NCI-H1105 (cell line): ENCODE measurements at regions not wholly inside any gene's neighbourhood (a gene's known extent, or its start where the extent isn't known, plus 50 kb on each side); places are given as distances from the start of the nearest gene placed in this dataset.

Experiments used
- DNase-seq: peaks from one replicate; lab custom pipeline; 2025; lab: John Stamatoyannopoulos, UW

- no peak for DNase-seq
These were observed 253.4 kb downstream of the GXYLT1 start for GRCh38 chr12:41891226-41891625.

- DNase-seq, result no peak
These were observed 256.4 kb downstream of the GXYLT1 start for GRCh38 chr12:41888285-41888684.

GRCh38 chr12:41881891-41882805, 262.5 kb downstream of the GXYLT1 start:
- no peak for DNase-seq

- no peak for DNase-seq
These were observed 275.2 kb downstream of the GXYLT1 start for GRCh38 chr12:41869432-41869831.

- DNase-seq, result no peak
These were observed 277.7 kb downstream of the GXYLT1 start for GRCh38 chr12:41866878-41867430.

GRCh38 chr12:41856228-41856627, 288.4 kb downstream of the GXYLT1 start:
- DNase-seq, result no peak

GRCh38 chr12:41850046-41850445, 294.6 kb downstream of the GXYLT1 start:
- DNase-seq, result no peak

GRCh38 chr12:41846718-41847117, 298.0 kb downstream of the GXYLT1 start:
- no peak for DNase-seq

GRCh38 chr12:41836416-41836815, 308.3 kb downstream of the GXYLT1 start:
- DNase-seq, result no peak

GRCh38 chr12:41835556-41835955, 309.1 kb downstream of the GXYLT1 start:
- no peak for DNase-seq

GRCh38 chr12:41819948-41820347, 324.7 kb downstream of the GXYLT1 start:
- no peak for DNase-seq

GRCh38 chr12:41804026-41804425, 340.6 kb downstream of the GXYLT1 start:
- no peak for DNase-seq

- no peak for DNase-seq
These were observed 341.9 kb downstream of the GXYLT1 start for GRCh38 chr12:41802803-41803202.

GRCh38 chr12:41801261-41801660, 343.4 kb downstream of the GXYLT1 start:
- DNase-seq, result no peak

- DNase-seq, result no peak
These were observed 345.0 kb downstream of the GXYLT1 start for GRCh38 chr12:41799671-41800070.

- no peak for DNase-seq
These were observed 348.8 kb downstream of the GXYLT1 start for GRCh38 chr12:41795910-41796309.

GRCh38 chr12:41795051-41795600, 349.5 kb downstream of the GXYLT1 start:
- DNase-seq, result no peak

GRCh38 chr12:41794336-41794735, 350.3 kb downstream of the GXYLT1 start:
- DNase-seq, result no peak

GRCh38 chr12:41784957-41785356, 359.7 kb downstream of the GXYLT1 start:
- DNase-seq, result no peak

- DNase-seq, result no peak
These were observed 365.7 kb downstream of the GXYLT1 start for GRCh38 chr12:41778934-41779333.

- no peak for DNase-seq
These were observed 367.4 kb downstream of the GXYLT1 start for GRCh38 chr12:41777064-41777790.

GRCh38 chr12:41772478-41772877, 372.2 kb downstream of the GXYLT1 start:
- DNase-seq, result no peak

- no peak for DNase-seq
These were observed 374.9 kb downstream of the GXYLT1 start for GRCh38 chr12:41769810-41770209.
